HG03064 (cell line): ENCODE measurements at regions not wholly inside any gene's neighbourhood (a gene's known extent, or its start where the extent isn't known, plus 50 kb on each side); places are given as distances from the start of the nearest gene placed in this dataset.

Experiments used
- ATAC-seq: cut with Tn5 transposase; IDR thresholded peaks from one replicate; pipeline ENCODE4 v1.9.1; 2021; ENCODE audit warnings: low read depth; ENCODE audit not compliant: unreplicated experiment

GRCh38 chr14:61193476-61193875, 87.7 kb downstream of the TMEM30B start:
- ATAC-seq = no peak

GRCh38 chr14:61192989-61193388, 88.1 kb downstream of the TMEM30B start:
- ATAC-seq = no peak

- no peak for ATAC-seq
These were observed 89.4 kb downstream of the TMEM30B start for GRCh38 chr14:61191733-61192132.

GRCh38 chr14:61190341-61190740, 90.8 kb downstream of the TMEM30B start:
- ATAC-seq = no peak

- ATAC-seq = no peak
These were observed 91.9 kb downstream of the TMEM30B start for GRCh38 chr14:61188978-61189808.

- ATAC-seq = no peak
These were observed 92.9 kb downstream of the TMEM30B start for GRCh38 chr14:61188196-61188595.

- ATAC-seq = no peak
These were observed 93.8 kb downstream of the TMEM30B start for GRCh38 chr14:61187196-61187905.

GRCh38 chr14:61186341-61187195, 94.6 kb downstream of the TMEM30B start:
- ATAC-seq = no peak

- no peak for ATAC-seq
These were observed 95.6 kb downstream of the TMEM30B start for GRCh38 chr14:61185534-61185933.

- ATAC-seq = no peak
These were observed 97.0 kb downstream of the TMEM30B start for GRCh38 chr14:61184112-61184511.

GRCh38 chr14:61183196-61183885, 97.8 kb downstream of the TMEM30B start:
- ATAC-seq = no peak

GRCh38 chr14:61179796-61180398, 101.2 kb downstream of the TMEM30B start:
- no peak for ATAC-seq

- ATAC-seq = no peak
These were observed 102.0 kb downstream of the TMEM30B start for GRCh38 chr14:61179061-61179690.

- ATAC-seq = no peak
These were observed 102.7 kb downstream of the TMEM30B start for GRCh38 chr14:61178226-61179060.

GRCh38 chr14:61177279-61178225, 103.6 kb downstream of the TMEM30B start:
- no peak for ATAC-seq

- no peak for ATAC-seq
These were observed 104.5 kb downstream of the TMEM30B start for GRCh38 chr14:61176686-61177085.

GRCh38 chr14:61174987-61175386, 106.2 kb downstream of the TMEM30B start:
- no peak for ATAC-seq
